K562 (cell line): ENCODE measurements at regions not wholly inside any gene's neighbourhood (a gene's known extent, or its start where the extent isn't known, plus 50 kb on each side); places are given as distances from the start of the nearest gene placed in this dataset.

Experiments
- ATAC-seq: fragments of 200-7000 bp; cut with Tn5 transposase; 3 replicates; pipeline ENCODE4 v1.9.1; 2020; ENCODE audit warnings: moderate library complexity
- BruUV-seq: library from RNA; stranded (reverse); fragments of 400-500 nt; replicated peaks from 2 replicates; lab custom pipeline; 2021; lab: Mats Ljungman, UMichigan
- CTCF ChIA-PET: fragments of 300-600 bp; formaldehyde crosslinking; extraction: SDS; loops from one replicate; lab custom pipeline; 2021; ENCODE audit warnings: low intra/inter-chr PET ratio; lab: Yijun Ruan, JAX
- POLR2A ChIA-PET: fragments of 300-600, 350-650 bp; sonication (Branson Sonifier 250); formaldehyde crosslinking; extraction: SDS; loops from one replicate; lab custom pipeline; 2021; ENCODE audit warnings: antibody characterized with exemption, inconsistent platforms; lab: Yijun Ruan, JAX
- DNase-seq, 4 experiments: peaks; one replicate each; pipeline versions ENCODE4 v3.0.0 to v3.0.0-alpha.2; 2011 to 2018; ENCODE audit warnings: low spot score in 3 of 4, mixed read lengths in 3 of 4; ENCODE audit errors: extremely low read depth in 1 of 4
- FAIRE-seq: peaks from 2 replicates; lab custom pipeline; 2011; peaks lifted over from hg19 to GRCh38; lab: Jason Lieb, UNC
- H2AFZ ChIP-seq: 2 replicates; pipeline ENCODE4 v1.6.0; 2011; ENCODE audit warnings: low read depth, low read length, control low read depth, inconsistent platforms
- H3K27ac ChIP-seq: fragments of 200-600 bp; 3 replicates; pipeline ENCODE4 v1.8.0; 2011; ENCODE audit warnings: low read depth, mild to moderate bottlenecking, control low read depth, inconsistent platforms, low read length, moderate library complexity, mixed read lengths; ENCODE audit errors: extremely low read depth
- H3K27me3 ChIP-seq, 2 experiments: fragments of 300-600 bp in 1 of 2; 2 replicates in 1 of 2; 3 replicates in 1 of 2; pipeline versions ENCODE4 v1.6.0 to v1.8.0; 2011; ENCODE audit warnings: inconsistent platforms in 2 of 2, low read length in 2 of 2, mild to moderate bottlenecking in 1 of 2, mixed read lengths in 1 of 2, moderate library complexity in 1 of 2; ENCODE audit not compliant: control insufficient read depth in 2 of 2, insufficient read depth in 2 of 2
- H3K36me3 ChIP-seq: fragments of 300-600 bp; 3 replicates; pipeline ENCODE4 v1.8.0; 2011; ENCODE audit warnings: mild to moderate bottlenecking, low read length, inconsistent platforms; ENCODE audit not compliant: control insufficient read depth, insufficient read depth
- H3K4me1 ChIP-seq, 2 experiments: fragments of 200-600 bp in 1 of 2; replicated peaks in 1 of 2; 2 replicates in 1 of 2; 3 replicates in 1 of 2; pipeline versions ENCODE4 v1.5.1 to v1.8.0; 2011; ENCODE audit warnings: inconsistent platforms in 2 of 2, low read length in 2 of 2, mild to moderate bottlenecking in 1 of 2, mixed read lengths in 1 of 2, moderate library complexity in 1 of 2; ENCODE audit not compliant: control insufficient read depth in 2 of 2, insufficient read depth in 2 of 2
- H3K4me2 ChIP-seq: 2 replicates; pipeline ENCODE4 v1.6.1; 2011; ENCODE audit warnings: low read length, control low read depth, inconsistent platforms, mixed read lengths; ENCODE audit not compliant: insufficient read depth
- H3K4me3 ChIP-seq: fragments of 200-600 bp; sonication (generic), shearing (Covaris generic); 2 replicates; pipeline ENCODE4 v1.5.1; 2016; ENCODE audit warnings: control low read depth, inconsistent platforms
- H3K79me2 ChIP-seq: fragments of 200-600 bp; 3 replicates; pipeline ENCODE4 v1.8.0; 2011; ENCODE audit warnings: low read length, inconsistent platforms; ENCODE audit not compliant: control insufficient read depth, insufficient read depth
- H3K9ac ChIP-seq, 2 experiments: 2 replicates each; pipeline versions ENCODE4 v1.6.0 to v1.6.1; 2011; ENCODE audit warnings: low read depth in 2 of 2, low read length in 2 of 2, control low read depth in 1 of 2, inconsistent platforms in 1 of 2, mild to moderate bottlenecking in 1 of 2, mixed read lengths in 1 of 2; ENCODE audit not compliant: insufficient read depth in 1 of 2
- H3K9me1 ChIP-seq: one replicate; pipeline ENCODE4 v1.6.0; 2011; ENCODE audit warnings: inconsistent platforms, mild to moderate bottlenecking, low read length, moderate library complexity; ENCODE audit not compliant: control insufficient read depth, insufficient read depth
- H3K9me3 ChIP-seq: replicated peaks from 2 replicates; pipeline ENCODE4 v1.5.1; 2011; ENCODE audit warnings: low read depth, low read length, inconsistent platforms; ENCODE audit not compliant: control insufficient read depth, insufficient read depth
- H4K20me1 ChIP-seq: replicated peaks from 2 replicates; pipeline ENCODE4 v1.6.1; 2011; ENCODE audit warnings: low read length, inconsistent platforms, mixed read lengths; ENCODE audit not compliant: control insufficient read depth, insufficient read depth
- SRF ChIP-seq, 2 experiments: fragments of 250-450, 450-650 bp in 1 of 2; sonication (Bioruptor Pico) in 1 of 2; sonication (generic) in 1 of 2; formaldehyde crosslinking; IDR thresholded peaks; 2 replicates each; pipeline versions ENCODE4 v1.5.0 to v1.5.1; 2020 to 2022; ENCODE audit warnings: mild to moderate bottlenecking in 1 of 2, missing genetic modification reagents in 1 of 2
- in situ Hi-C: fragments of 300-500 bp; cut with MboI; formaldehyde crosslinking; loops from 4 replicates; pipeline ENCODE4 v1.15.0; 2018; ENCODE audit warnings: inconsistent platforms, mixed read lengths
- intact Hi-C: fragments of 100-400 bp; cut with micrococcal nuclease; formaldehyde crosslinking; loops from 2 replicates; pipeline ENCODE4 v1.14.2; 2022
- TF ChIP-seq, protein P1 (sequence below): IDR thresholded peaks from 3 replicates; pipeline ENCODE4 v1.6.1; 2011; ENCODE audit warnings: borderline replicate concordance, mild to moderate bottlenecking, moderate library complexity; ENCODE audit not compliant: insufficient read length; ENCODE audit errors: extremely low read depth
- TF ChIP-seq, protein P2 (sequence below), 2 experiments: fragments of 200-800 bp in 1 of 2; sonication (Bioruptor generic) in 1 of 2; sonication (generic) in 1 of 2; formaldehyde crosslinking in 1 of 2; IDR thresholded peaks in 1 of 2; conservative IDR thresholded peaks in 1 of 2; 2 replicates each; pipeline versions ENCODE4 v1.5.0 to v1.6.1; 2016 to 2020; ENCODE audit warnings: missing compliant biosample characterization in 1 of 2, missing genetic modification characterization in 1 of 2, missing genetic modification reagents in 1 of 2

DNA sequence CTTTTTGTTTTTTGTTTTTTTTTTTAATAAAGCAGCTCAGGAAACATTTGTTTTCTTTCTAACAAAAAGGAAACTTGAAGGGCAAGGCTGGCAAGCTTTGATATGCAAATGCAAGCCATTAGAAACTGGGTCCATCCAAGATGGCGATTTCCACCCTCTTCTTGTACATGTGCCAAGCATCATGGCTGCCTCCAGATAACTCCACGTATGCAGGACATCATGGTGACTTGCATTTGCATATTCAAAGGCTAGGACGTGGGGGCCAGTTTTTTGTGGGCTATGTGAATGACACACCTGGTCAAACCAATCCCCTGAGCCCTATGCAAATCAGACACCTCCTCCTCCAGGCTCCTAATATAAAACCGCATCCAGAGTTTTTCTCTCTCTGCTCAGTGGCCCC lies 692.6 kb downstream of the FAM133A start (continued):
- TF ChIP-seq, protein P1, sequence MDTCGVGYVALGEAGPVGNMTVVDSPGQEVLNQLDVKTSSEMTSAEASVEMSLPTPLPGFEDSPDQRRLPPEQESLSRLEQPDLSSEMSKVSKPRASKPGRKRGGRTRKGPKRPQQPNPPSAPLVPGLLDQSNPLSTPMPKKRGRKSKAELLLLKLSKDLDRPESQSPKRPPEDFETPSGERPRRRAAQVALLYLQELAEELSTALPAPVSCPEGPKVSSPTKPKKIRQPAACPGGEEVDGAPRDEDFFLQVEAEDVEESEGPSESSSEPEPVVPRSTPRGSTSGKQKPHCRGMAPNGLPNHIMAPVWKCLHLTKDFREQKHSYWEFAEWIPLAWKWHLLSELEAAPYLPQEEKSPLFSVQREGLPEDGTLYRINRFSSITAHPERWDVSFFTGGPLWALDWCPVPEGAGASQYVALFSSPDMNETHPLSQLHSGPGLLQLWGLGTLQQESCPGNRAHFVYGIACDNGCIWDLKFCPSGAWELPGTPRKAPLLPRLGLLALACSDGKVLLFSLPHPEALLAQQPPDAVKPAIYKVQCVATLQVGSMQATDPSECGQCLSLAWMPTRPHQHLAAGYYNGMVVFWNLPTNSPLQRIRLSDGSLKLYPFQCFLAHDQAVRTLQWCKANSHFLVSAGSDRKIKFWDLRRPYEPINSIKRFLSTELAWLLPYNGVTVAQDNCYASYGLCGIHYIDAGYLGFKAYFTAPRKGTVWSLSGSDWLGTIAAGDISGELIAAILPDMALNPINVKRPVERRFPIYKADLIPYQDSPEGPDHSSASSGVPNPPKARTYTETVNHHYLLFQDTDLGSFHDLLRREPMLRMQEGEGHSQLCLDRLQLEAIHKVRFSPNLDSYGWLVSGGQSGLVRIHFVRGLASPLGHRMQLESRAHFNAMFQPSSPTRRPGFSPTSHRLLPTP: no peak
- TF ChIP-seq, protein P2, sequence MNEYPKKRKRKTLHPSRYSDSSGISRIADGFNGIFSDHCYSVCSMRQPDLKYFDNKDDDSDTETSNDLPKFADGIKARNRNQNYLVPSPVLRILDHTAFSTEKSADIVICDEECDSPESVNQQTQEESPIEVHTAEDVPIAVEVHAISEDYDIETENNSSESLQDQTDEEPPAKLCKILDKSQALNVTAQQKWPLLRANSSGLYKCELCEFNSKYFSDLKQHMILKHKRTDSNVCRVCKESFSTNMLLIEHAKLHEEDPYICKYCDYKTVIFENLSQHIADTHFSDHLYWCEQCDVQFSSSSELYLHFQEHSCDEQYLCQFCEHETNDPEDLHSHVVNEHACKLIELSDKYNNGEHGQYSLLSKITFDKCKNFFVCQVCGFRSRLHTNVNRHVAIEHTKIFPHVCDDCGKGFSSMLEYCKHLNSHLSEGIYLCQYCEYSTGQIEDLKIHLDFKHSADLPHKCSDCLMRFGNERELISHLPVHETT (CRISPR knock-in tag; conservative IDR thresholded peaks at IDR 0.05 in 1 of 2, IDR thresholded peaks at IDR 0.05 in 1 of 2): no peak

DNA sequence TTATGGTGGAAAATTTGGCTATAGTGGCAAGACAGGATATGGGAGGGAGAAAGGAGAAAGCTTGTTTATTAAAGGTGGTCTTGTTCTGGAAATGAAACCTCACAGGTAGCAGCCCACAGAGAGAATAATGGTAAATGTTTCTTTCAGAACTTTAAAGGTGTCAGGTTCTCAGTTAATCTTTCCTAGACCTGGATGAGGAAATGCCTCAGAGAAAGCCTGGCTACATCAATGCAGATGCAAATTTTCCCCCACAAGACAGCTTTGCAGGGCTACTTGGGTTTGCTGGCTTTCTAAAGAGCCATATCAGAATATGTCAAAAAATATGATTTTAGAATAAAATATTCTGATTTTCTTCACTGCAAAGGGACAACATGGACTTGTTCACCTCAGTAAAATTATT lies 715.0 kb downstream of the FAM133A start:
- no peaks in the 10 kb centered on the region for H3K4me1 ChIP-seq
- intact Hi-C loops: no loop called here
- H3K9me1 ChIP-seq: no peaks in the 10 kb centered on the region
- H3K4me3 ChIP-seq: no peak overlapping the region
- ATAC-seq (no peak), DNase-seq (no peak), FAIRE-seq (no peak)
- ChIA-PET POLR2A (no interaction called here), CTCF (no interaction called here)
- H3K79me2 ChIP-seq: no peaks in the 10 kb centered on the region
- no peaks in the 10 kb centered on the region for H4K20me1 ChIP-seq
- no peak overlapping the region for H2AFZ ChIP-seq
- no peak for TF ChIP-seq SRF (CRISPR knock-in tag; IDR thresholded peaks at IDR 0.05)
- no peaks in the 10 kb centered on the region for H3K9me3 ChIP-seq
- no peak overlapping the region for H3K4me2 ChIP-seq
- no peaks in the 10 kb centered on the region for H3K27me3 ChIP-seq
- BruUV-seq: no TSS peak
- in situ Hi-C loops: no loop called here
- no peak overlapping the region for H3K27ac ChIP-seq
- no peak overlapping the region for H3K9ac ChIP-seq
- no peaks in the 10 kb centered on the region for H3K36me3 ChIP-seq
